ENCODE measurements at regions not wholly inside any gene's neighbourhood (a gene's known extent, or its start where the extent isn't known, plus 50 kb on each side); places are given as distances from the start of the nearest gene placed in this dataset.

DNA sequence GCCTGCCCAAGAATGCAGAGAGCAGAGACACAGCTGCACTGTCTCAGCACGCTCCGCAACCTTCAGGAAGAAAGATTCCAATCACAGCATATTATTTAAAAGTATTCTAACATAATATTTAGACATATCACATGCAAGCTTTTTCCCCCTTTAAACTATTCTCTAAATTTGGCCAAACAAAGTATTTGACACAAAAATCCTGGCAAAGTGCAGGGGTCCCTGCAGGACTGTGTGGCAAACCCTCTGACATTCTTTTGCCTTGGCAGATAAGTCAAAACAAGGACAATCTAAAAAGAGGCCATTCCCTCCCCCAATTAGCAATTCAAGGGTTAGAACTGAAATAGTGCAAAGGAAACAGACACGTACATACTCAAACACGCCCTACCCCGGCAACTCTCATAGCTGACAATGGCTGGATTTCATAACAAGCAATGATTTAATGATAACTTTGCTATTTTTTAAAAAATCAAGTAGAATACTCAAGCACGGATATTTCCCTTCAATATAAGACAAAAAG, 225.3 kb downstream of the MRPL39 start:
- DNase-seq (ENCODE audit: low read depth, low spot score), result no peak

DNA sequence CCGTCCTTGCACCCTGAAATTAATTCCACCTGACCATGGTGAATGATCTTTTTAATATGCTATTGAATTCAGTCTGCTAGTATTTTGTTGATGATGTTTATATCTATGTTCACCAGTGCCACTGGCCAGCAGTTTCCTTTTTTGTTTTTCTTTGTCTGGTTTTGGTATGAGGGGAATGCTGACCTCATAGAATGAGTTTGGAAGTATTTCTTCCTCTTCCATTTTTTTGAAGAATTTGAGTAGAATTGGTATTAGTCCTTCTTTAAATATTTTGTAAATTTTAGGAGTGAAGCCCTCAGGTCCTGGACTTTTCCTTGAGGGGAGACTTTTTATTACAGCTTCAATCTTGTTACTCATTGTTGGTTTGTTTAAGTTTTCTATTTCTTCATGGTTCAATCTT, 231.6 kb downstream of the MRPL39 start:
- no peak for DNase-seq (ENCODE audit: low read depth, low spot score)

DNA sequence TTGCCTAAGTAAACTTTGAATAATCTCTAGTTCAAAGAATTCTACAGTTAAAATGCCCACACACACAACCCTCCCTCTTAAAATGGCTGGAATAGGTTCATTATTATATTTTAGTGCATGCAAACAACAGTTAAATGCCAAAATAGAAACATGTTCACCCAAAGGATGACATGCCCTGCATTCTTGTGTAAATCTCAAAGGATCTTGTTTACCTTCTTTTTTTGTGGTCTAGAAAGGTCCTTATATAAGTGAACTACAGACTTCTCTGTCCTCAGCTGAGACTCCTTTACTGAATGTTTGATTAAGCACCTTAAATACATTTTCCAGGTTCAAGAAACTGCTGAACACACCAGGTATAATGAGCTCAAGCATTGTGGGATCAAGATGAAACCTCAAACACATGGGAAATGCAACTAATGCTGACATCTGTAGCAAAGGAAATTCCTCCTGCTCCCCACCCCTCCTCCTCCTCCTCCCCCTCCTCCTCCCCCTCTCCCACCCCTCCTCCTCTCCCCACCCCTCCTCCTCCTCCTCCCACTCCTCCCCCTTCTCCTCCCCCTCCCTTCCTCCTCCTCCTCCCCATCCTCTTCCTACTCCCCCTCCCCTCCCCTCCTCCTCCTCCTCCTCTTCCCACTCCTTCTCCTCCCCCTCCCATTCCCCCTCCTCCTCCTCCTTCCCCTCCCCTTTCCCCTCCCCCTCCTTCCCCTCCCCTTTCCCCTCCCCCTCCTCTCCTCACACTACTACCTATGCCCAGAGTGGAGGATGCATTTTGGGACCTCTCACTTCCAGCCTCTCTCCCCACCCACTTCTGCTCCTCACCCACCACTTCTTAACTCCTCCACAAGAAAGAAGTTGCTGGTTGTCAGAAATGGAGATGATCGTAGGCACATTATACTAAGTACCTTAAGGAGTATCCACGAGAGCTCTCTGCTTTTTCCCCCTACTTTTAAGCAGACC, 233.9 kb downstream of the MRPL39 start:
- no peak for DNase-seq (ENCODE audit: low read depth, low spot score)

DNA sequence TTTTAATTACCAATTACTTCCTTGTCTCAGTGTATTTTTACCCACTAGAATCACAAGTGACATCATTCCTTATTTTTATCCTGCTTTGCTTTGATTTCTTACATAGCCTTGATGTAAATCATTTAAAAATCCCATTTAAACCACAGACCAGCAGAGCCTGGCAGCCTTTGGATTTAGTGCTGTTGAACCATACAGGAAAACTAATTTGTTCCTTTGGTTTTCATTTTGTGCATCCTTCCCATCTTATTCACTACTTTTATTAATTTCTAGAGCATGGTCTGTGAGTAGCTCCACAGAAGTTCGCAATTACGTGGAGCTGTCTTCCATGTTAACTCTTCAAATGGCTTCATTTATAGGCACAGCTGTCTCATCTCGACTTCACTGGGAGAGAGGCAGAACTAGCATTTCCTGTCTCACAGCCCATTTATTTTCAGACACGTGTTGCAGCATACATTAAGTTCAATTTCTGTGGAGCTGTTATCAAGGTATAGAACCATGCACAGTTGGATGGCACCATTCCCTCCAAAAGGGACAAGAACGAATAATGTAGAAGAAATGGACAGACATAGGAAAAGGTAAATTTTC, 235.3 kb downstream of the MRPL39 start:
- DNase-seq (ENCODE audit: low read depth, low spot score), result no peak

DNA sequence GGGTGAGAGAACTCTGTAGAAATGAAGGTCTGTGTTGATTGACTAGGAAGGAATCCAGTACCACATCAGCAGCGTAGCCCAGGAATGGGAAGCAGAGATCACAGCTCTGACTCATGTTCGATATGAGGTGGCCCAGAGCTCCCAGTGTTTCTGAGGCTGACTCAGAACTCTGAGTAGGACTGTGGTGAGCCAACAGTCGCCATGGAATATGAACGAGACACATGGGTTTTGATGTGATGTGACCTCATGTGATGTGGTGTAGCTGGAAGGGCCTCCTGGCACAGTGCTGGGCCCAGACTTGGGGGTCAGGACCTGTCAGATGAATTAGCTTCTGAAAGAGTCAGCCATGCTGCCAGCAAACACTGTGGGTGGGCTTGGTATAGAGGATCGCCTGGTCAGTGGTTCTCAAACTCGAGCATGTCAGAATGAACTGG, 237.0 kb downstream of the MRPL39 start:
- DNase-seq (ENCODE audit: low read depth, low spot score), result no peak

DNA sequence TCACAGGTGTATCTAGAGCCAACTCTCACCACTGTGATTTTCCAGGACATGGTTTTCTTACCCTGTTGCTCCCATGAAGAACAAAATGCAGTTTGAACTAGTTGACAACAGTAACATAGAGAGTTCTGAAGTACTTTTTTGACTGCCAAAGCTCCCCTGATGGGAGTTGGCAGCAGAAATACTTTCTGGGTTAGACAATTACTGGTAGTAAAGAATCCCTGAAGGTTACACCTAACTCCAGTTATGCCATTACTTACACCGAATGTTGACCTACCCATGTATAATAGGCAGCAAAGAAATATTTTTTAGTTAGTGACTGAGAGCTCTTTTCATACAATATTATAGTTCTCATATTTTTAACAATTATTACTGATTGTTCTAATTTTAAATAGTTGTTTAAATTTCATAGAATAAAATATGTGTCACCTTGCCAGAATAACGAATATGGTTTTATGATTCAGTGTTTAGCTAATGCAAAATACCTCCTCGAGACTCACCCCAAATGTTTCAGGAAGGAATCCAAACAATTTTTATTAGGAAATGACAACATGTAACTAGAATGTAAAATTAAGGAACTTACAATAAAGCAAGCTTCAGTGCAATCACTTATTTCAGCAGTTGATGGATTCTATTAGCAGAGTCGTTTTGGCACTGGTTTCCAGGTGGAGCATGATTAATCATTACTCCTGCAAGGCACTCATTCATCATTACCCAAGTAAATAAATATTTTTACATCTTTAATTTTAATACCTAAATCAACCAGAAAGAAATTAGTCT, 237.6 kb downstream of the MRPL39 start:
- no peak for DNase-seq (ENCODE audit: low read depth, low spot score)

DNA sequence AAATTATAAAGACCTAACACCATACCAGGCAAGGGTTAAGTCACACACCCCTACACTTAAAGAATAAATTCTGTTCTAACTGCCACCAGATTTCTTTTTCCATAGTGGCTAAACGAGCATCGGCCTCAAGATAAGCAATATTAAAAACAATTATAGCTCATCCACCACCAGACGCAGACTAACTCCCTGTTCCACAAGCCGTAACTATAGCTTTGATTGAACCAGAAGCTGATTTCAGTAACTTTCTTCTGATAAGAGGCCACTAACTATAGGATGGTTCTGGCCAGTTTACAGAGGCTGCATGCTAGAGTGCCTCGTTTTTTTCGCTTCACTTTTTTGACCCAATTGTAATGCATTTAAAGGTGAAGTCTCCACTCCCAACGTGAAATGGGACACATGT, 238.8 kb downstream of the MRPL39 start:
- DNase-seq (ENCODE audit: low read depth, low spot score), result no peak

DNA sequence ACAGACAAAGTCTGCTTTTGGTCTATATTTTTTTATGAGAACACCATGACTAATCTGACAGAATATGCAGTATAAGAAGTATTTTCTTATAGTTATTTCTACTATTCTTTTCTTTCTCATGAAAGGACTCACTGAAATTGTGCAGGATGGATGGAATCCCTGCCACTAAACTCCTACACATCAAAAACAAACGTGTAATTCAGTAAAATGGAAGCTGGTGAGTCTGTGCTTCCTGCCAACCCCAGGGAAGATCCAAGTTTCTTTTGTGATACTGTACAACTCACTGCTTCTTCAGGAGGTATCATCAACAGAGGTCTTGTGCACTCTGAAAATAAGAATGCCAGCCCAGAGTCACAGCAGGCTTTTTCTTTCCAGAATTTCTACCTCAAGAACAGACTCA, 241.2 kb downstream of the MRPL39 start:
- DNase-seq (ENCODE audit: low read depth, low spot score), result no peak

DNA sequence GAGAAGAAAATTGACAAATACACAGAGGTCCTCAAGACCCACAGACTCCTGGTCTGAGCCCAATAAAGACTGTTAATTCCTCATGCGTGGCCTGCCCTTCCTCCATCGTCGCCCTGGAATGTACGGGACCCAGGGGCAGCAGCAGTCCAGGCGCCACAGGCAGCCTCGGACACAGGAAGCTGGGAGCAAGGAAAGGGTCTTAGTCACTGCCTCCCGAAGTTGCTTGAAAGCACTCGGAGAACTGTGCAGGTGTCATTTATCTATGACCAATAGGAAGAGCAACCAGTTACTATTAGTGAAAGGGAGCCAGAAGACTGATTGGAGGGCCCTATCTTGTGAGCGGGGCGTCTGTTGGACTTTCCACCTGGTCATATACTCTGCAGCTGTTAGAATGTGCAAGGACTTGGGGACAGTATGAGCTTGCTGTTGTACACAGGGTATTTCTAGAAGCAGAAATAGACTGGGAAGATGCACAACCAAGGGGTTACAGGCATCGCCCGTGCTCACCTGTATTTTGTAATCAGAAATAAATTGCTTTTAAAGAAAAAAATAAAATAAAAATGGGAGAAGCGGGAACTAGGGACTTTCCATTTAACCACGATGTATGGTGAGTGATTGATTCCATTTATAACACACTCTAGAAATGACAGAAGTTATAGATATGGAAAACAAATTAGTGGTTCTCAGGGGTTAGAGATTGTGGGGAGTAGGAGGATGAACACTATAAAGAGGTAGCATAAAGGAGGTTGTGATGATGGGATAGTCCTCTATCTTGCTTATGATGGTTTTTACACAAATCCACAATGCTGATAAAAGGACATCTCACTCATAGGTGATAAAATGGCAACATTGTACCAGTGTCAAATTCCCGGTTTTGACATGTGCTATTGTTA, 244.7 kb downstream of the MRPL39 start:
- no peak for DNase-seq (ENCODE audit: low read depth, low spot score)

DNA sequence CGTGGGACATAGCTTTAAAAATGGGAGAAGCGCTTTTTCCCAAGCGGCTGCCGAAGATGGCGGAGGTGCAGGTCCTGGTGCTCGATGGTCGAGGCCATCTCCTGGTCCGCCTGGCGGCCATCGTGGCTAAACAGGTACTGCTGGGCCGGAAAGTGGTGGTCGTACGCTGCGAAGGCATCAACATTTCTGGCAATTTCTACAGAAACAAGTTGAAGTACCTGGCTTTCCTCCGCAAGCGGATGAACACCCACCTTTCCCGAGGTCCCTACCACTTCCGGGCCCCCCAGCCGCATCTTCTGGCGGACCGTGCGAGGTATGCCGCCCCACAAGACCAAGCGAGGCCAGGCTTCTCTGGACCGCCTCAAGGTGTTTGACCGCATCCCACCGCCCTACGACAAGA, 245.5 kb downstream of the MRPL39 start:
- DNase-seq (ENCODE audit: low read depth, low spot score), result no peak

DNA sequence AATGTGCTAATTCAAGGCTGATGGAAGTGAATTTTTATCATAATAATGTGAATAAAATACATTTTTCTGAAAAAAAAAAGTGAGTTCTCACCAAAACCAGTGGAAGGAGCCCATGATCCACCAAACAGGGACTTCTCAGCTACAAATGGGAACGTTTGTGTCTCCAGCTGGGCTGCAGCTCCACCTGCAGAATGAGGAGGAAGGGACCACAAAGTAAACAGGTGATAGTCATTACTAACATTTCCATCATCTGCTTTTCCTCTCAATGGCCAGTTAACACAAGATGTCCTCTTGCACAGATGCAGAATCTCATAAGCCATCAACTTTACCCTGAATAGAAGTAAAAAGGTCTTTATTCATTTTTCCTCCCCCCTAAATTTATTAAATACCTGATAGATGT, 246.2 kb downstream of the MRPL39 start:
- no peak for DNase-seq (ENCODE audit: low read depth, low spot score)

DNA sequence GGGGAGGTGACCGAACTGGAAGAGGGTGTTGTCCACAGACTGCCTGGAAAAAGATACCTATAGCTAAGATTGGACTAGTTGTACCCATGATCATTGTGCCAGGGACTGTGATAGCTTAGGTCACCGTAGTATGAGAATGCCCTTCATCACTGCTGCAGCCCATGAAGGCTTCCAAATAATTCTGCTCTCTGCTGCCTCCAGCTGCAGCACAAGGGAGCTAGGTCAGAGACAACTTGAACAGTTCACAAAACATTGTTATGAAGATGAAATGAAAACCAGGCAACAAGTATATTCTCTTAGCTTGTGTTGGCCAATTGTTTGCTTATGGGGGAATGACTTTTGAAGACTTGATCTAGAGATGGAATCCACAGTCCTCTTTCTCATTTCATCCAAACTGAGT, 246.7 kb downstream of the MRPL39 start:
- no peak for DNase-seq (ENCODE audit: low read depth, low spot score)

DNA sequence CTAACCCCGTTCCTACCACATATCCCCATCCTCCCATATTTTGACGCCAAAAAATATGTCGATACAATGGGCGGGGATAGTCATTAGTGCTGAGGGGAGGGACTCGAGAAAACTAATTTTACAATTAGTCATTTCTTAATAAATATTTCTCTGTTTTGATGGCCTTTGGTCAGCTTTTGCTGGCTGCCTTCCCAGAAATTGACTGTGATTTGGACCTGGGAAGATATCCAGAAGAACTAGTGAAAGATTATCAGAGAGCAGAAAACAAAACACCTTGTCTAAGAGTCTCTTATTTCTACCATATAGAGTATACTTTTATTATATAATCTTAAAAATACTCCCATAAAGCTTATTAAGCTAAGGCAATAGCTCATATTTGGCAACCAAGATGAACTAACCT, 247.6 kb downstream of the MRPL39 start:
- no peak for DNase-seq (ENCODE audit: low read depth, low spot score)

DNA sequence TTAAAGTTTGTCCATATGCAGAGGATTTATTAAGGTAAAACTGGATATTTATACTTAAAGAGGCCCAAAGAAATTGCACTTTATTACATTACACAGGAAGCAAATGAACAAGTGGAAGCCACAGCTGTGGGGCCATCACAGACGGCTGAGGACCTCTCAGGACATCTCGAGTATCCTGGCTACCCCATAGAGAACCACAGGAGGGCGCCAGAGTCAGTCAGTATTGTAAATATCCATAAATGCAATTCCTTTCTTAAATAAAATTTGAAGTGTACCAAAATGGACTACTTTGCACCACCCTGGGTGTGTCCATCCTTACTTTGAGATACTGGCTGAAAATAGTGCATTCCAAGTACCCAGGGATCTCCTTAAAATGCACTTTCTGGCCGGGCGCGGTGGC, 257.2 kb downstream of the MRPL39 start:
- DNase-seq (ENCODE audit: low read depth, low spot score), result no peak

DNA sequence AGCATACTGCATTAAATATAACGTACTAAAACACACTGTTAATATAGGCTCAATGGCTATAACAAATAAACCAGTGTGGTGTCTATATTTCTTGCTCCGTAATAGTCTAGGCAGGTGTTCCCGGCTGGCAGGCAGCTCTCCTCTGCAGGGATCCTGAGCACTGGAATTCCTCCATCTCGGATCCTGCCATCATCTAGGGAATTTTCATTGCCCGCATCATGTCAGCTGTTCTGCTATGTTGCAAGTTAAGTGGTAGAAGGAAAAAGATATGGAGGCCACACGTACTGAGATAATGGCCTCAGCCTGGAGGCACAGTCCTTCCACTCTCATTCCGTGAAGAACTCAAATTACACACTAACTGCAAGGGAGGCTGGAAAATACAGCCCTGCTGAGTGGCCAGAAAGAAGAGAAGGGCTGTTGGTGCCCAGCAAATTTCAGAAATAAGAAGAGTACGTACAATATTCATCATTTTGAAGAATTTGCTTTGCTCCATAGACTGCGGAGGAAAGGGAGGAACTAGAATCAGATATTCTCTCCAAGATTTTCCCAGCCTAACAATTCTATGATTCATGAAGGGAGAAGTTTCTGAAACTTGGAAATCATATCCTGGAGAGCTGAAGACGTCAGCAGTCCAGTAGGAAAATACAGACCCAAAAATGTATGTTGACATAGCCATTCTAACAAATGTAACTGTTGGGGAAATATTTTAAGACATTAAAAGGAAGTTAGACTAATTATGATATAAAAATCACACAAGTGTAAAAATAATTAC, 263.3 kb downstream of the MRPL39 start:
- DNase-seq (ENCODE audit: low read depth, low spot score), result no peak

DNA sequence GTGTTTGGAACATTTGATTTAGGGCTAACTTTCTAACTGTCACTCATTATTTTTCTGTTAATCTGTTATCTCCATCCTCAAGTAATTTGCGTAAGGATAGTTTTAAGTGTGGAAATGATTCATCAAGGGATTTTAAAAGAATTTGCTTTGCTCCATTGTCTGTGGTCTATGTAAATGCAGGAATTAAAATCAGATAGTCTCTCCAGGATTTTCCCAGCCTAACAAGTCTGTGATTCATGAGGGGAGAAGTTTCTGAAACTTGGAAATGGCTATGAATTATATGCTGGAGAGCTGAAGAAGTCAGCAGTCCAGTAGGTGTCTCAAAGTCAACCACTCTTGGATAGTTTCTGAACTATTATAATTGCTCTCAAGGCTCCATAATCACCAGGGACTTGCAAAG, 264.5 kb downstream of the MRPL39 start:
- DNase-seq (ENCODE audit: low read depth, low spot score), result no peak

DNA sequence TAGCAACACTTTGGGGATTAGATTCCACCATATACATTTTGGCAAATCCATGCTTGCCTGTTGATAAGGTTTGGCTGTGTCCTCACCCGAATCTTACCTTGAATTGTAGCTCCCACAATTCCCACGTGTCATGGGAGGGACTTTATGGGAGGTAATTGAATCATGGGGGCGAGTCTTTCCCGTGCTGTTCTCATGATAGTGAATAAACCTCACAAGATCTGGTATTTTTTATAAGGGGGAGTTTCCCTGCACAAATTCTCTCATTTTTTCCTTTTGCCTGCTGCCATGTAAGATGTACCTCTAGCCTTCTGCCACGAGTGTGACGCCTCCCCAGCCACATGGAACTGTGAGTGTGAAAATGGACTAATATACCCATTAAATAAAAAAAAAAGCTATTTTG, 265.3 kb downstream of the MRPL39 start:
- DNase-seq (ENCODE audit: low read depth, low spot score), result no peak

DNA sequence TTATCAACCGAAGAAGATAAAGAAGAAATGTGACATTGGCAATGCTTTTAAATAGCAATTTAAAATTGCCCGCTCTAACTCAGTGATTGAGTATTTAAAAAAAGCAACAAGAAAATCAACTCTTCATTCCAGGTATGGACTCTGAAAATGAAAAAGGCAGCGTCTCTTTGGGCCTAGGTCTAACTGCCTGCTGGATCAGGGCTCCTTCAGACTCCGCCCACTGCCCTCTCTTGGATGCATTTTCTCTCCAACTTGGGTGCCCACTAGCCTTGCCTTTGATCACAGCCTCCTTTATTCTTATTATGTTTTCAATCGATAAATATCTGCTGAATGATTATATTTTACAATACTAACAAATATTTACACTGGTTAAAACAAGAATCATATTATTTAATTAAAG, 268.9 kb downstream of the MRPL39 start:
- no peak for DNase-seq (ENCODE audit: low read depth, low spot score)

DNA sequence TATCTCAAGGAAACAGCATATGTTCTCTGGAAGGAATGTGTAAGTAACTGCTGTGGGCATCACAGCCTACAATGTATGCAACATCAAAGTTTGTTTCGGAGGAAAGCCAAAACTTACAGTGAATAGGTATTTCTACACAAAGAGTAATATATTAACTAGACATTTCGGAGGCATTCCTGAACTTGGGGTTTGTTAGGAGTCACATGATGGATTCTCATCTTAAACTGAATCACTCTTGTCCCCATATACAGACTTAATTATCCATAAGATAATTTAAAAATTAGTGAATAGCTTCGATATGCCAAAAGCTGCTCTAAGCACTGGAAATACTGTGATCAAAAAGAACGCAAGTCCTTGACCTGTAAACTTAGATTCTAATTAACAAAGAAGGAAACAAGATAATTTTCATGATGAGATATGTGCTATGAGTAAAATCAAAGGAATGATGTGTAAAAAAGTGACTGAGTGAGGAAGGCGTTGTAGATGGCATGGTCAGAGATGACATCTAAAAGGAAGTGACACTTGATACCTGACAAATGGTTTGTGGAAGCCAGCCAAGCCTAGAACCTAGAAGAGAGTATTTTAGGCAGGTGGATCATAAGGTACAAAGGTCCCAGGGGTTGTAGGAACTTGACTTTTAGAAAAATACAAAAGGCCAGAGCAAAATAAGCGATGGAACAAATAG, 273.1 kb downstream of the MRPL39 start:
- no peak for DNase-seq (ENCODE audit: low read depth, low spot score)

DNA sequence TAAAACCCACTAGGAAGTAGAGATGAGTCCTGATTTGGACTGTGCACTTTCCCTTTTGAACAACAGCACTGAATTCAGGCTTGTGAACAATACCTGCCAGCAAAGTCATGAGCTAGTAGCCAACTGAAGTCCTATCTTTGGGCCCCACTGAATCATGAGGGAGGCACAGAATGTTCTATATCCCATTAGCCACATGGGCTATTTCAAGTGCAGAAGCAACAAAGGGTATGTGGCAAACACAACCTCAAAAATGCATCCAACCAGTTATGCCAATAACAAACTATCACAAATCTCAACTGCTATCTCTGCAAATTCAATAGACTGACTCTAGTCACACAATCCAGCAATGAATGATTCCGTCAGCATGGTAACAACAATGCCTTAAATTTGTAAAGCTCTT, 276.0 kb downstream of the MRPL39 start:
- no peak for DNase-seq (ENCODE audit: low read depth, low spot score)

Data from ELF-1 (cell line).